Right lobe of liver (tissue), 6 donors: ENCODE measurements at regions not wholly inside any gene's neighbourhood (a gene's known extent, or its start where the extent isn't known, plus 50 kb on each side); places are given as distances from the start of the nearest gene placed in this dataset.

Experiments
- ATAC-seq, 4 donors: fragments of 200-7000 bp; cut with Tn5 transposase; one replicate each; pipeline ENCODE4 v1.9.1; 2020; ENCODE audit warnings: mild to moderate bottlenecking in 4 of 4, moderate library complexity in 4 of 4
- DNase-seq, 3 donors: peaks; one replicate each; pipeline ENCODE4 v3.0.0-alpha.2; 2020
- H3K27ac ChIP-seq, 3 donors: fragments of 200-600 bp; one replicate each; pipeline ENCODE4 v1.8.0; 2022
- H3K27me3 ChIP-seq, 2 donors: fragments of 200-600 bp; one replicate each; pipeline ENCODE4 v1.8.0; 2022
- H3K36me3 ChIP-seq, 4 donors: fragments of 200-600 bp; sonication (generic) in 1 of 4; one replicate each; pipeline versions ENCODE4 v1.5.1 to v1.8.0; 2017 to 2022; ENCODE audit warnings: control low read depth in 1 of 4
- H3K4me1 ChIP-seq, 4 donors: fragments of 200-600 bp; sonication (generic) in 1 of 4; one replicate each; pipeline versions ENCODE4 v1.5.1 to v1.8.0; 2017 to 2022; ENCODE audit warnings: control low read depth in 1 of 4
- H3K4me3 ChIP-seq, 3 donors: fragments of 200-600 bp; one replicate each; pipeline ENCODE4 v1.8.0; 2022
- H3K9me3 ChIP-seq, 4 donors: fragments of 200-600 bp; sonication (generic) in 1 of 4; one replicate each; pipeline versions ENCODE4 v1.5.1 to v1.8.0; 2017 to 2022; ENCODE audit warnings: control low read depth in 1 of 4
- POLR2A ChIP-seq: fragments of 450-650 bp; IDR thresholded peaks from one replicate; pipeline ENCODE4 v1.6.1; 2017; ENCODE audit warnings: antibody characterized with exemption, mild to moderate bottlenecking
- WGBS: methylation state at CpG from one replicate; pipeline ENCODE4 v1.1.6; 2018; ENCODE audit warnings: low coverage, low lambda C conversion rate; ENCODE audit not compliant: insufficient coverage; ENCODE audit errors: missing lambda C conversion rate; 5-methylcytosine and 5-hydroxymethylcytosine counted together
- intact Hi-C, 2 donors: fragments of 100-400 bp; cut with DNase I; formaldehyde crosslinking; loops; one replicate each; pipeline versions ENCODE4 v1.11.2 to v1.14.1; 2022
- TF ChIP-seq, protein P1 (sequence below), 4 donors: fragments of 200-600 bp in 3 of 4; fragments of 450-650 bp in 1 of 4; IDR thresholded peaks; one replicate each; pipeline versions ENCODE4 v1.5.1 to v1.8.0; 2016 to 2022; ENCODE audit warnings: antibody characterized with exemption in 4 of 4, mild to moderate bottlenecking in 2 of 4
- donor health status: DM: no; HTN: yes; CAD: no.
- donor health status: DM: no; HTN: no; CAD: no.
- donor health status: DM: no; HTN: no; CAD: no.
- donor health status: DM: no; HTN: yes; CAD: no.
- donor health status: DM: no; HTN: yes; CAD: no.

DNA sequence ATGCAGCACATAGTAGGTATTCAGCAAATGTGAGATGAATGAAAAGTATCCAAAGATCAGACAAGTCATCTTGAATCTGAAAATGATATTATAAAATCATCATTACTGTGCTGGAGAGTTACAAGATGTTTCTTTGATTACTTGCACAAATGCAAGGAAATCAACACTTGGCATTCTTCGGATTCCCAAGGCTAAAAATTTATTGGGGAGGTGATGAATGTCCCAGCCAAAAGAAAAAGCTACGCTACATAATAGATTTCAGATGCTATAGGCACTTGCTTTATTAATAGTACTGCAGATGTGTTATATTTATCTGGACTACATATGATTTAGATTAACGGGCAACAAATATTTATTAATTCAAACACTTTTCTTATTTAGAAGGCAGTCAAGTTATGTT, 286.7 kb upstream of the TENM3 start:
- ATAC-seq (no peak), DNase-seq (no peak)
- Histone ChIP-seq H3K9me3 (no peaks in the 10 kb centered on the region), H3K27ac (no peak overlapping the region), H3K27me3 (no peaks in the 10 kb centered on the region), H3K4me1 (no peaks in the 10 kb centered on the region), H3K36me3 (no peaks in the 10 kb centered on the region), H3K4me3 (no peak overlapping the region)
- TF ChIP-seq, protein P1, sequence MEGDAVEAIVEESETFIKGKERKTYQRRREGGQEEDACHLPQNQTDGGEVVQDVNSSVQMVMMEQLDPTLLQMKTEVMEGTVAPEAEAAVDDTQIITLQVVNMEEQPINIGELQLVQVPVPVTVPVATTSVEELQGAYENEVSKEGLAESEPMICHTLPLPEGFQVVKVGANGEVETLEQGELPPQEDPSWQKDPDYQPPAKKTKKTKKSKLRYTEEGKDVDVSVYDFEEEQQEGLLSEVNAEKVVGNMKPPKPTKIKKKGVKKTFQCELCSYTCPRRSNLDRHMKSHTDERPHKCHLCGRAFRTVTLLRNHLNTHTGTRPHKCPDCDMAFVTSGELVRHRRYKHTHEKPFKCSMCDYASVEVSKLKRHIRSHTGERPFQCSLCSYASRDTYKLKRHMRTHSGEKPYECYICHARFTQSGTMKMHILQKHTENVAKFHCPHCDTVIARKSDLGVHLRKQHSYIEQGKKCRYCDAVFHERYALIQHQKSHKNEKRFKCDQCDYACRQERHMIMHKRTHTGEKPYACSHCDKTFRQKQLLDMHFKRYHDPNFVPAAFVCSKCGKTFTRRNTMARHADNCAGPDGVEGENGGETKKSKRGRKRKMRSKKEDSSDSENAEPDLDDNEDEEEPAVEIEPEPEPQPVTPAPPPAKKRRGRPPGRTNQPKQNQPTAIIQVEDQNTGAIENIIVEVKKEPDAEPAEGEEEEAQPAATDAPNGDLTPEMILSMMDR (IDR thresholded peaks at IDR 0.05), result no peak
- no peak for TF ChIP-seq POLR2A
- intact Hi-C loops, result no loop called here
- WGBS, result 35% methylated on average over 3 of the region's 3 CpGs

DNA sequence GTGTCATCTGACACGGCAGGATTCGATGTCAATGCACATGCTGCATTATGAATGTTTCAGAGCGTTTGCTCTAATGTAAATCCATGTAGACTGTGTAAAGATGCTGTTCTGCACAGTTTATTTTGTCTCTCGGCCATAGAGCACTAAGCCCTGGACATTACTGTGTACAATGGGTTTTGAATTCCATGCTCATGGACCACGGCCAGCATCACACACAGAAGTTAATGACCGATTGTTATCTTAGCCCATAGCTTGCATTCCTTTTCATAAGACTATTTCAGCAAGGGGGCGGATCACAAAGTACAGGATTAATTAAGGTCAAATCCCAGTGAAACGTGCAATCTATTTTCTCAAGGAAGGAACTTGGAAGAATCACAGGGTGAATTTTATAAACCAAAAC, 286.1 kb upstream of the TENM3 start:
- no peak overlapping the region for H3K27ac ChIP-seq
- intact Hi-C loops, result no loop called here
- 43% methylated on average over 8 of the region's 8 CpGs for WGBS
- no peaks in the 10 kb centered on the region for H3K9me3 ChIP-seq
- ATAC-seq, result no peak
- H3K27me3 ChIP-seq, result no peaks in the 10 kb centered on the region
- H3K4me3 ChIP-seq, result no peak overlapping the region
- H3K4me1 ChIP-seq, result no peaks in the 10 kb centered on the region
- no peak for DNase-seq
- no peak for TF ChIP-seq POLR2A
- TF ChIP-seq, protein P1 (IDR thresholded peaks at IDR 0.05), result no peak
- no peaks in the 10 kb centered on the region for H3K36me3 ChIP-seq

DNA sequence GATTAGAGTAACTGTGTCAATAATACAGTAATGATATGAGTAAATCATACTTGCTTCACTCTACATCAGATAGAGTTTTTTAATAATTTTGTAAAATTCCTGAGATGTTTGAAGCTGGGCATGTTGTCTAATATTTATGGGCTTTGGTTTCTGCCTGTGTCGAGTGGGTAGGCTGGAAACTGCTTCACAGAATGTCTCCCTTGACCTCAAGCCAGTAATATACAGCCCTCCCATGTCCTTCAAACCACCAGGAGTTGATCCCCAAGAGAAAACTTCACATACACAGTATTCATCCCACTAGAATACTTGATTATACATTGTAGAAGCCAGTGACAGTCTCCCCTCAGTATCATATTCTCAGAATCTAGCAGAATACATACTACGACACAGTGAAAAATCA, 284.8 kb upstream of the TENM3 start:
- no peaks in the 10 kb centered on the region for H3K9me3 ChIP-seq
- H3K4me3 ChIP-seq, result no peak overlapping the region
- H3K4me1 ChIP-seq, result no peaks in the 10 kb centered on the region
- TF ChIP-seq POLR2A, result no peak
- TF ChIP-seq, protein P1 (IDR thresholded peaks at IDR 0.05), result no peak
- no peaks in the 10 kb centered on the region for H3K27me3 ChIP-seq
- 32% methylated on average over 2 of the region's 2 CpGs for WGBS
- no peaks in the 10 kb centered on the region for H3K36me3 ChIP-seq
- intact Hi-C loops, result no loop called here
- ATAC-seq, result no peak
- no peak for DNase-seq
- H3K27ac ChIP-seq, result no peak overlapping the region

DNA sequence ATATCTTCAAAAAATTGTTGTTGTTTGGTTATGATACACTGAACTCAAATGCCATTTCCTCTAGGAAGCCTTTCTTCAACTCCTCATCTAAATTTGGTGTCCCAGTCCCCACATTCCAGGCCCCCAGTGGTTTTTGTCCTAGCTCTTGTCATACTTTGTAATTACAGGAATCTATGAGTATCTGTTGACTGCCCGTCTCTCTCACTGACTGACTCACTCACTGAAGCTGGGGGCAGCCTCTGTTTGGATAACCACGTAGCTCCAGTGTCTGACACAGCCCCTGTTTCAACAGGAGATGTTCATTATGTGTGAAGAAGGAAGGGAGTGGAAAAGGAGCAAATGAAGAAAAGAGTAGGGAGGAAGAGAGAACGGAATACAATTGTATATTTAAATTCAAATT, 284.1 kb upstream of the TENM3 start:
- Histone ChIP-seq H3K4me1 (no peaks in the 10 kb centered on the region), H3K27me3 (no peaks in the 10 kb centered on the region), H3K36me3 (no peaks in the 10 kb centered on the region), H3K27ac (no peak overlapping the region), H3K4me3 (no peak overlapping the region), H3K9me3 (no peaks in the 10 kb centered on the region)
- intact Hi-C loops, result no loop called here
- DNase-seq (no peak), ATAC-seq (no peak)
- 23% methylated on average over 3 of the region's 3 CpGs for WGBS
- TF ChIP-seq, protein P1 (IDR thresholded peaks at IDR 0.05), result no peak
- TF ChIP-seq POLR2A, result no peak

DNA sequence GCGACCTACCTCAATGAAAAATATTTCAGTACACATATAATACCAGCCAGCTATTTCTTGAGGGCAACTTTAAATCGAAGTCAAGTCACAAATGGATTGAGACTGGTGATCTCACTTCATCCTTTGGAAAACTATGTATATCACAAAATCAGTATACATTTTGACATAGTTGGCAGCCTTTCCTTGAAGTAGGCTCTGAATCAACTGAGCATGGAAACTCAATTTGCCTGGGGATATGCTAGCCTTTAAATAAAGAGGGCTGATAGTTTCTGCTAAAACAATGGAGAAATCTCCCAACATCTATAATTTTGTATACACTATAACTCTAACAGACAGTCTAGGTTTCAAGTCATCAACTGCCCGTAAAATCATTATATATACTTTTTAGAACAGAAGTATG, 282.8 kb upstream of the TENM3 start:
- intact Hi-C loops, result no loop called here
- H3K27me3 ChIP-seq, result no peaks in the 10 kb centered on the region
- ATAC-seq (no peak), DNase-seq (no peak)
- no peaks in the 10 kb centered on the region for H3K9me3 ChIP-seq
- no peak overlapping the region for H3K4me3 ChIP-seq
- no peak overlapping the region for H3K27ac ChIP-seq
- no peaks in the 10 kb centered on the region for H3K36me3 ChIP-seq
- TF ChIP-seq, protein P1 (IDR thresholded peaks at IDR 0.05), result no peak
- no peak for TF ChIP-seq POLR2A
- H3K4me1 ChIP-seq, result no peaks in the 10 kb centered on the region
- WGBS, result 56% methylated on average over 3 of the region's 3 CpGs
